DMS153 (cell line): ENCODE measurements at regions not wholly inside any gene's neighbourhood (a gene's known extent, or its start where the extent isn't known, plus 50 kb on each side); places are given as distances from the start of the nearest gene placed in this dataset.
"Not testable (repeated sequence)": the region's sequence is repeated elsewhere in the genome, so short reads cannot be mapped to it uniquely, and the experiment has no call there.

Experiments used
- DNase-seq: peaks from one replicate; lab custom pipeline; 2025; lab: John Stamatoyannopoulos, UW

- DNase-seq, result no peak
These were observed 840.8 kb downstream of the TBC1D32 start for GRCh38 chr6:120493505-120493904.

DNA sequence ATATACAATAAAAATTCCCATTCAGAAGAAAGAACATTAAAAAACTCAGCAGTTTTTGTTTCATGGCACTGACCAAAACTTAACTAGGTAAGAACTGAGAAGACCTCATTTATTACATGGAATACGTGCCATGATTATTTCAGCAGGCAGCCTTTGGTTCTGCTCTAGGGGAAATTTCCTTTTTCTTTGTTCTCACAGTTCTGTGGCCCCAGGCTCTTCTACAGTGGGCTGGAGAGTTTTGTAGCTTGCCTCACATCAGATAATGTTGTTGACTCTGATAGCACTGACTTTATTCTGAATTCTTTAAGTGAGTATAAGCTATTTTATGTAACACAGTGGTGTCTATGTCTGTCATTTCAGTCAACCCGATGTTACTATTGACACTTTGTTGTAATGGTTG is 844.3 kb downstream of the TBC1D32 start:
- no peak for DNase-seq

GRCh38 chr6:120484146-120484545 is 850.1 kb downstream of the TBC1D32 start:
- DNase-seq, result no peak

GRCh38 chr6:120478650-120479049 is 855.6 kb downstream of the TBC1D32 start:
- DNase-seq, result no peak

- no peak for DNase-seq
These were observed 860.5 kb downstream of the TBC1D32 start for GRCh38 chr6:120473804-120474203.

GRCh38 chr6:120468486-120468885 is 865.8 kb downstream of the TBC1D32 start:
- no peak for DNase-seq

GRCh38 chr6:120451508-120451907 is 882.8 kb downstream of the TBC1D32 start:
- no peak for DNase-seq

- DNase-seq, result no peak
These were observed 886.7 kb downstream of the TBC1D32 start for GRCh38 chr6:120447605-120448004.

DNA sequence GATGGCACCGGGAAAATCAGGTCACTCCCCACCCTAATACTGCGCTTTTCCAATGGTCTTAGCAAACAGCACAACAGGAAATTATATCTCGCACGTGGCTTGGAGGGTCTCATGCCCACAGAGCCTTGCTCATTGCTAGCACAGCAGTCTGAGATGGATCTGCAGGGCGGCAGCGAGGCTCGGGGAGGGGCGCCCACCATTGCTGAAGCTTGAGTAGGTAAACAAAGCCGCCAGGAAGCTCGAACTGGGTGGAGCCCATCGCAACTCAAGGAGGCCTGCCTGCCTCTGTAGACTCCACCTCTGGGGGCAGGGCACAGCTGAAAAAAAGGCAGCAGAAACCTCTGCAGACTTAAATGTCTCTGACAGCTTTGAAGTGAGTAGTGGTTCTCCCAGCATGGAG is 901.4 kb downstream of the TBC1D32 start:
- DNase-seq, result not testable (repeated sequence)

GRCh38 chr6:120431841-120432240 is 902.4 kb downstream of the TBC1D32 start:
- DNase-seq, result no peak

DNA sequence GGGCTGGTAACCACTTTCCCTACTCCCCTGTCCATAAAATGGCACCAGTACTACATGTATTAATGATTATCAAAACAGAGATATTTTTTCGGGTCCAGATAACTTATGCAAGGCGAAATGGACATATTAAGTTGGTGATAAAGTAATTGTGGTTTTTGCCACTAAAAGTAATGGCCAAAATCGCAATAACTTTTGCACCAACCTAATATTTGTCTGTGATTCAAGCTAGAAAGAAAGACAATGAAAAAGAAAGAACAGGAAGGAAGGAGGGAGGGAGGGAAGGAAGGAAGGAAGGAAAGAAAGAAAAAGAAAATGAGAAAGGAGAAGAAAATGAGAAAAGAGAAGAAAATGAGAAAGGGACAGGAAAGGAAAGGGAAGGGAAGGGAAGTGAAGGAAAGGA is 922.9 kb downstream of the TBC1D32 start:
- no peak for DNase-seq

- no peak for DNase-seq
These were observed 923.7 kb downstream of the TBC1D32 start for GRCh38 chr6:120410586-120410985.

DNA sequence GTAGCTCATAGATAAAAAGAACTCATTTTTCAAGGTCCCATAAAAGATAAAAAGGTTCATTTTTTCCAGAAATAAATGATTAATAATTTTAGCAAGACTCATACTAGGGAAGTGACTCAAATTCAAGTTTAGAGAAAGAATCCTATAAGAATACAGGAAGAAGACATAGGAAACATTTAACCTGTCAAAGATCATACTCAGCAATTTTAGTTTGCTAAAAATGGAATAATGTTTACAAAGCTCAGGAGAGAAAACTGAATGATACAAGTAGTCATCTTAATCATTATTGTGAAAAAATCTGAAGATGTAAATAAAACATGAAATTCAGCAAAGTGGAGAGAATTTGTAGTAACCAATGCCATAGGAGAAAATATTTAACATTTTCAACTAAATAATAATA is 926.6 kb downstream of the TBC1D32 start:
- DNase-seq, result no peak

DNA sequence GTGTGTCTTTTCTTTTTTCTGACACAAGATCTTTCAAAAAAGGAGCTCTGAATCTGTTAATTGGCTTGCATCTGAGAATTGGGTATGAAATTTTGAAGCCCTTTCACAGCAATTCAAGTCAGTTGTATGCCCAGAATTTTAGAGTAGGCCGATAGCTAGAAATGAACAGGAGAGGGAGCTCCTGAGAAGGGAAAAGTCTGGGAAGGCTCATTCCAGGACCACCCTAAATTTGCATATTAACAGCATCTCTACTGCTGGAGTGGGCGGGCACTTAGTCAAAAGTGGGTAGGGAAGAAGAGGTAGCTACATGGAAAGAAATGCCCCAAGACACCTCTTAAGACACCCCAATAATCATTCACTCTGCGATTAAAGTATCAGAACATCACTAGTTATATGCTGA is 928.3 kb downstream of the TBC1D32 start:
- DNase-seq, result no peak

GRCh38 chr6:120395784-120396183 is 938.5 kb downstream of the TBC1D32 start:
- no peak for DNase-seq

- no peak for DNase-seq
These were observed 939.0 kb downstream of the TBC1D32 start for GRCh38 chr6:120395330-120395729.

DNA sequence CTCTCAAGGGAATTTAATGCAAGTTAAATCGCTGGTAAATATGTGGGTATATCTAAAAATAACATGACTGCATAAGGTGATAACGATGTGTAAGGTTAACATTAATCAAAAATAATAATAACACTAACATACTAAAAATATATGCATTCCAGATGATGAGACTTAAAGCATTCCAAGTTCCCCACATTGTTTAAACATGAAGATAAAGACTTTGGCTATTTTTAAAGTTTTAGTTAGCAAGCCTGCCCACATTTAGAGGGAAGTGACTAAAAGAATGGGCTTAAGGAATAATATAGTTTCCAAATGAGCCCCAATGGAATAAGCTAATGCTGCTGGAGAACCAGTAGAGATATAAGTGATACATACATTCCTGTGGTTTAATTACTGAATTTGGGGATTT is 941.3 kb downstream of the TBC1D32 start:
- no peak for DNase-seq

DNA sequence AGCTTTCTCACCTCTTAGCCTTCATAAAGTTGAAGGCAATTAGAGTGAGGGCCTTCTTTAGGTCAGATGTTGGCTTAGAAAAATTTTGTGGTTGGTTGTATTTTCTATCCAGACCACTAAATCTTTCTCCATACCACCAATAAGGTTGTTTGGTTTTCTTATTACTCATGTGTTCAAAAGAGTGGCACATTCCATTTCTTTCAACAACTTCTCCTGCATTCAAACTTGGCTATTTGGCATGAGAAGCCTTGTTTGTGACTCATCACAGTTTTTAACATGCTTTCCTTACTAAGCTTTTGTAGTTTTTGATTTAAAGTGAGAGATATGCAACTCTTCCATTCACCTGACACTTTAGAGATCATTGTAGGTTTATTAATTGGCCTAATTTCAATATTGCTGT is 949.6 kb downstream of the TBC1D32 start:
- DNase-seq, result no peak

DNA sequence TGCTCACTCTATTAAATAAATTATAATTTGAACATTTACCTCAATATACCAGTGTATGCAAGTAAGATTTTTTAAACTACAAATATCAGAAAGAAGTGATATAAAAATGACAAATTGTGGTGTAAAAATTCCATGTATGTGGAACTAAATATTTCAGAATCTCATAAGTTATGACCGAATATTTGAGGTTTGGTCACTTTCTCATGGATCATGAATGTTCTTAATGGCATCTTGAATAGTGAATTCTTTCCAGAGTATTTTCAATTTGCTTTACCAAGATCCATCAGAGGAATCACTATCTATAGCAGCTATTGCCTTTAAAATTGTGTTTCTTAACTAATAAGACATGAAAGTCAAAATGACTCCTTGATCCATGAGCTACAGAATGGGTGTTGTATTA is 950.6 kb downstream of the TBC1D32 start:
- DNase-seq, result no peak

DNA sequence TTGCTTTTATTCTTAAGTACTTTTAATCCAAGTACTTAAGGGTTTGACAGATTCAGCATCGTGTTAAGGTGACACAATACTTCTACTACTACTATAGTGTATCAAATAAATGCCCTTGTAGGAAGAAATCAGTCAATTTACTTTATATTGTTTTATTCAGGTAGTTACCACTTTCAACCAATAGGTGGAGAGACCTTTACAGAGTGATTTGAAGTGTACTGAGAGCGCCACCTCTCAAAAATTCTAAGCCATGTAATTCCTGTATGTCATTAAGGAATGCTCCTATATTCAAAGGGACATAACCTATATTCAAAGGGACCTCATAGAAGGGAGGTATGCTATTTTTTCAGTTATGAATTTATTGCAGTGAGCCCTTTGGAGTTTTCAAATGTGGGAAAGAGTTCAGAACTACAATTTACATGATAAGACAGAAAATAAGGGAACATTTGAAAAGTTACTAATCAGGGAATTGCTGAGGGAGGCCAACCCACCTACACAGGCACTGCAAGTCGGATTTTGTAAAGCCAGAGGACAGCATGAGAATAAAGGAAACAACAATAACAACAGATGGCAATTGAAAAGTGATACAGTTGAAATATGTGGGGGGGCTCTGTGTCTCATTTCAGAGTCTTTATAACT is 955.6 kb downstream of the TBC1D32 start:
- no peak for DNase-seq

DNA sequence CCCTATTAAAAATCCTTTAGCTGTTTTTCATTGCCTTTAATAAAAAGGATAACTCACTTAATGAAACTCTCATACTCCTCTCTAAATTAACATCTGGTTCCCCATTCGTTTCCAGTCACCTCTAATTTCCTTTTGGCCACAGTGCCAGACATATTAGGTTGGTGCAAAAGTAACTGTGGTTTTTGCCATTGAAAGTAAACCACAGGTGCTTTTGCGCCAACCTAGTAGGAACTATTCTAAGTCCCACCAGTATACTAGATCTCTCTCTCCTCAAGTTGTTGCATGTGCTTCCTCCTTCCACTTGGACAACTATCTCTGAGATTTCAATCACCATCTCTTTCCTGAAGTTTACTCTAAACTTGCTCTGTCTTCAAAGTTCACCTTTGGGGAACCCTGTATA is 961.1 kb downstream of the TBC1D32 start:
- no peak for DNase-seq

- DNase-seq, result no peak
These were observed 970.9 kb downstream of the TBC1D32 start for GRCh38 chr6:120363429-120363828.

DNA sequence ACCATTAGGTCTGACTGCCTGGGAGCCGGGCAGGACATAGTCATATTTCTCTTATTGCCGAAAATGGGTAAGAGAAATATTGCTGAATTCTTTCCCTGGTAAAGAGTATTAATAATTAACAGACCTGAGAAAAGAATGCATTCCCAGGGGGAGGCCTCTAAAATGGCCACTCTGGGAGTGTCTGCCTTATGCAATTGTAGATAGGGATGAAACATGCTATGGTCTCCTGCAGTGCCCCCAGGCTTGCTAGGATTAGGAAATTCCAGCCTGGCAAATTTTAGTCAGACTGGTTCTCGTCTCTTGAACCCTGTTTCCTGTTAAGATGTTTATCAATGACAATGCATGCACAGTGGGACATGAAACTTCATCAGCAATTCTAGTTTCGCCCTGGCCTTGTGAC is 975.7 kb downstream of the TBC1D32 start:
- DNase-seq, result not testable (repeated sequence)

DNA sequence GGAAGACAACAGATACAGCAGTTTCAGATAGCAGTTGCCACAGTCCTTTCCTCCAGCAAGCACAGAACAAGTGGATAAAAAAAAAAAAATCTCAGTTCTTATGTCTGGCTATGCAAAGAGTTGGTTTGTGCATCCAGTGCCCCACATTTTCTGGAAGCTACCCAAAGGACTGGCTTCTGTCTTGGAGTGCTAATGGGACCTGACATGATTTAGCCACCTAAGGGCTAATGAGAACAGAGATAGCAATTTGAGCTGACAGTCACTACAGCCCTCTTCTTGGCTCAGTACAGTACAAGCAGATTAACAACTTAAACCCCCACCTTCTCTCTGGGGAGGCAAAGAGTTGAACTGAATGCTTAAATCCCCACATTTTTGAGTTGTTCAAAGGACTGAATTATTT is 976.8 kb downstream of the TBC1D32 start:
- no peak for DNase-seq

- no peak for DNase-seq
These were observed 978.5 kb downstream of the TBC1D32 start for GRCh38 chr6:120355822-120356221.
